ENCODE measurements at regions not wholly inside any gene's neighbourhood (a gene's known extent, or its start where the extent isn't known, plus 50 kb on each side); places are given as distances from the start of the nearest gene placed in this dataset.
A peak's percentile ranks its signal among the peaks of the same experiment; 100 is the strongest.

DNA sequence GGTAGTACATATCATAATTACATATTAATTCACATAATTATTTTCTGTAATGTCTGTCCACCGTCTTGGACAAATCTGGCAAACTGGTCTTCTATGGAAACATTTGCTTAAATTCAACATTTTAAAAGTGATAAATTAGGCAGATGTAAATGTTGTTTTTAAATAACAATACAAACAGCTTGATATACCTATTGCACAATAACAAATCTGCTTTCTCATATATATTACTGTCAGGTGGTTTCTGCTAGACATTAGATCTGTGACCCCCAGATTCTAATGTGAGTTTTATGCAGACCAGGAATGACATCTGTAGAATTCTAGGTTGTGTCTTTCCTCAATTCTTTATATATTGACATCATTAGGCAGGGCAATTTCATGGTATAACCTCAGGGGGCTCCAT lies 173.3 kb downstream of the CCDC59 start:
- no peaks in the 10 kb centered on the region for H3K27me3 ChIP-seq (ENCODE audit: control insufficient read depth, insufficient read depth, low read length)
- TF ChIP-seq, protein P1, sequence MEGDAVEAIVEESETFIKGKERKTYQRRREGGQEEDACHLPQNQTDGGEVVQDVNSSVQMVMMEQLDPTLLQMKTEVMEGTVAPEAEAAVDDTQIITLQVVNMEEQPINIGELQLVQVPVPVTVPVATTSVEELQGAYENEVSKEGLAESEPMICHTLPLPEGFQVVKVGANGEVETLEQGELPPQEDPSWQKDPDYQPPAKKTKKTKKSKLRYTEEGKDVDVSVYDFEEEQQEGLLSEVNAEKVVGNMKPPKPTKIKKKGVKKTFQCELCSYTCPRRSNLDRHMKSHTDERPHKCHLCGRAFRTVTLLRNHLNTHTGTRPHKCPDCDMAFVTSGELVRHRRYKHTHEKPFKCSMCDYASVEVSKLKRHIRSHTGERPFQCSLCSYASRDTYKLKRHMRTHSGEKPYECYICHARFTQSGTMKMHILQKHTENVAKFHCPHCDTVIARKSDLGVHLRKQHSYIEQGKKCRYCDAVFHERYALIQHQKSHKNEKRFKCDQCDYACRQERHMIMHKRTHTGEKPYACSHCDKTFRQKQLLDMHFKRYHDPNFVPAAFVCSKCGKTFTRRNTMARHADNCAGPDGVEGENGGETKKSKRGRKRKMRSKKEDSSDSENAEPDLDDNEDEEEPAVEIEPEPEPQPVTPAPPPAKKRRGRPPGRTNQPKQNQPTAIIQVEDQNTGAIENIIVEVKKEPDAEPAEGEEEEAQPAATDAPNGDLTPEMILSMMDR (IDR thresholded peaks at IDR 0.05; ENCODE audit: insufficient read depth, low read length, severe bottlenecking), result no peak

DNA sequence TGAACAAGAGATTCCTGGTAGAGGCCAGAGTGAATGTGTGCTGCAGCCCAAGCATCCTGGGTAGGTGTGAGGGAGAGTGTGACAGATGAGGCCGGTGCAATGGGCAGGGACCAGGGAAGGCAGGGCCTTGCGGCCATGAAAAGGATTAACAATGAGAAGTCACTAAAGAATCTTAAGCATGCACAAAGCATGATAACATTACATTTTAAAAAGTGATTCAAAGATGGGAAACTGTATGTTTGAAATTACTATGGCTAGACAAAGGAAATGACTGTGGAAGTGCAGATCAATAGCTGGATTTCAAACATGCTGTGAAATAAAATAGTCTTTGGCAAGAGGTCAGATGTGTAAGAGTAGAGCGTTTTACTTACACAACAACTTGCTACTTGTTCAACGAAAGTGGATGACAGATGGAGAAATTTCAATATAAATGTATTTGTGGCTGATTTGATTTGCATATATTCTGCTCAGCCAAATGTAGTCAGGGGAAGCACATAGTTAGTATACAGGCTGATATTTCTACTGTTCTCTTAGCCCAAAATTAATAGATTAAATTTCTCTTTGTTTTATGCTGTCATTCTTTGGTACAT lies 175.5 kb downstream of the CCDC59 start:
- DNase-seq (ENCODE audit: low read depth), result peak; percentile 77
- no peaks in the 10 kb centered on the region for H3K36me3 ChIP-seq (ENCODE audit: control insufficient read depth, insufficient read depth, low read length)
- FAIRE-seq, result no peak
- no peak overlapping the region for H3K4me3 ChIP-seq (ENCODE audit: low read depth, low read length)
- TF ChIP-seq, protein P1 (IDR thresholded peaks at IDR 0.05; ENCODE audit: insufficient read depth, low read length, severe bottlenecking), result no peak
- H3K27me3 ChIP-seq (ENCODE audit: control insufficient read depth, insufficient read depth, low read length), result no peaks in the 10 kb centered on the region

More for the DNA sequence above, 173.3 kb downstream of the CCDC59 start:
- DNase-seq (ENCODE audit: low read depth) (no peak), FAIRE-seq (no peak)
- Histone ChIP-seq H3K4me3 (ENCODE audit: low read depth, low read length) (no peak overlapping the region), H3K36me3 (ENCODE audit: control insufficient read depth, insufficient read depth, low read length) (no peaks in the 10 kb centered on the region)

DNA sequence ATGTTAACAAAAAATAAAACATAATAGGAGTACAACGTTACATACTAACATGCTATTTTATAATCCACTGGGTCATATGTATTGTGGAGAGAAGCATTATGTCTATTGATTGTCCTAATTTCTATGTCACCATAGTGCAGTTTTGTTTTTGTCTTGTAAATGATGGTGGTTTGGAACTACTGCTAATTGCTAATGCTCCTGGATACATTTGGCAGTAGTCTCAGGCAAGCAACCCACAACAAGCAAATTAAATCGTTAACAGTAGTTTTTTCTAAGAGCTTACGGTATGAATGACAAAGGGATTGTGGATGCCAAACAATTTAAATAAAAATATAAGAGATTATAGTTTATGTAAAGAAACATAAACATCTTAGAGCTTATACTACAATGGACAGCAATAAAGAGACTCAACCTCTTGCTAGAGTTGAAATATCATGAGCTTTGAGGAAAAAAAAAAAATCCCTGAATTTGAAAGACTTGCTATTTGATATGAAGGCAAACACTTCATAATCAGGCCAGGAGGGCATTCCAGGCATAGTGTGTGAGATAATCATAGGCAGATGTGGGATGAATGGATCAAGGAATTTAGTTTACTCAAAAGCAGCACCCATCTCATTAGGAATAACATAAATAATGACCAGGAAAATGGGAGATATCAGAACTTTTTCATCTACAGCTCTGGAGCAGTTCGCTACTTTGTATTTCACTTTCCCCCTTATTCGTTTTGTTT lies 181.3 kb downstream of the CCDC59 start:
- Histone ChIP-seq H3K36me3 (ENCODE audit: control insufficient read depth, insufficient read depth, low read length) (no peaks in the 10 kb centered on the region), H3K27me3 (ENCODE audit: control insufficient read depth, insufficient read depth, low read length) (no peaks in the 10 kb centered on the region), H3K4me3 (ENCODE audit: low read depth, low read length) (no peak overlapping the region)
- DNase-seq (ENCODE audit: low read depth), result peak; percentile 35
- FAIRE-seq, result no peak
- TF ChIP-seq, protein P1 (IDR thresholded peaks at IDR 0.05; ENCODE audit: insufficient read depth, low read length, severe bottlenecking), result no peak

DNA sequence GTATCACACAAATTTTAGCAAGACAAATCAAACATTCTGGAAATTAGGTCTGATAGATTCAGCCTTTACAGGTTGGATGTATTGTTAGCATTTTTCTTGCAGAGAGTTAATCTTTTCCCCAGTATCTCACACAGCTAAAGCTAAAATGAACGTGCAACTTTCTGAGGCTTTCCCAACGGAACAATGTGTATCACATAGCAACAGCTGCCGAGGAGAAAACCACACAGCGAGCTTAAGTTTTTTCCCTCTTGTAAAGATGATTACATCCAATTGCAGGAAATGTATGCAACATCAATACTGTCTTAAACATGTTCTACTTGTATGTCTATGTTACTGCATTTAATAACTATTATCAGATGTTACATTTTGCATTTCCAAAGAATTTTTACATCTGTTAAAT lies 182.2 kb downstream of the CCDC59 start:
- TF ChIP-seq, protein P1 (IDR thresholded peaks at IDR 0.05; ENCODE audit: insufficient read depth, low read length, severe bottlenecking), result no peak
- DNase-seq (ENCODE audit: low read depth), result no peak
- Histone ChIP-seq H3K27me3 (ENCODE audit: control insufficient read depth, insufficient read depth, low read length) (no peaks in the 10 kb centered on the region), H3K4me3 (ENCODE audit: low read depth, low read length) (no peak overlapping the region), H3K36me3 (ENCODE audit: control insufficient read depth, insufficient read depth, low read length) (no peaks in the 10 kb centered on the region)
- FAIRE-seq, result no peak

DNA sequence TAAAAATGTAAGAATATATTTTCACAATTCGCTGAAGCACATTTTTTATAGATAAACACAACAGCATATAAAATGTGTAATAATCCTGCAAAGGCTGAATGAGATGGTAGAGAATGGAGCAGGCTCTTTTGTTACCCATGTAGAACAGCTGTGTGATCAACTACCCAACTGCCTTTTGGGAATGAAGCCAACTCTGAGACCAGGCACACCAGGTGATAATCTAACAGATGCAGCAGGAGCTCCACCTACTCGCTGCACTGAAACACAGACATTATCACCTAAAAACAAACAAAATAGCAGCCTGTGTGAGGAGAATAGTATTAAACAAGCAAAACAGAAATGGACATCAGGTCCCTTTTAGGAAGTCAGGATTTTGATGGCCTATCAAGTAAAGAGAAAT lies 183.3 kb downstream of the CCDC59 start:
- DNase-seq (ENCODE audit: low read depth) (no peak), FAIRE-seq (no peak)
- Histone ChIP-seq H3K36me3 (ENCODE audit: control insufficient read depth, insufficient read depth, low read length) (no peaks in the 10 kb centered on the region), H3K27me3 (ENCODE audit: control insufficient read depth, insufficient read depth, low read length) (no peaks in the 10 kb centered on the region), H3K4me3 (ENCODE audit: low read depth, low read length) (no peak overlapping the region)
- TF ChIP-seq, protein P1 (IDR thresholded peaks at IDR 0.05; ENCODE audit: insufficient read depth, low read length, severe bottlenecking), result no peak
